Inflammatory macrophage treated with lipopolysaccharide for 4 hours (primary cell): ENCODE measurements at regions not wholly inside any gene's neighbourhood (a gene's known extent, or its start where the extent isn't known, plus 50 kb on each side); places are given as distances from the start of the nearest gene placed in this dataset.
"Not testable (repeated sequence)": the region's sequence is repeated elsewhere in the genome, so short reads cannot be mapped to it uniquely, and the experiment has no call there.

Experiments
- DNase-seq: peaks from one replicate; pipeline ENCODE4 v3.0.0-alpha.2; 2020

DNA sequence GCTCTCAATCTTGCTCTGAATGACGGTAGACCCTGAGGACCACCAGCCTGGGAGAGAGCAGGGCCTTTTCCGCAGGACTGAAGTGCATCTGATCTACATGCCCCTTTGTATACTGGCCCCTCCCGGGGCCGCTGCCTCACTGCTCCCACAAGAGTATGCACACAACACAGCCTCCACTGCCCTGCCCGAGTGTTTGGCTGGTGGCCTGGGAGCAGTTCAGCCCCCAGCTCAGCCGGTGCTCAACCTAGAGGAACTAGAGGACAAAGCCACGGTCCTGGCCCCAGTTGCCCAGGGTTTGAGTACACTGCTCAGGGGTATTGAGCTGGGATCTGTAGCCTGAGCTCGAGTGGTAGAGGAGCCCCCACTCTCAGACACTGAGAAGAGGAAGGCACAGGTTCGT, 118.9 kb upstream of the CAB39 start:
- DNase-seq: no peak

- no peak for DNase-seq
Observed at GRCh38 chr2:230594286-230594840, 118.3 kb upstream of the CAB39 start.

DNA sequence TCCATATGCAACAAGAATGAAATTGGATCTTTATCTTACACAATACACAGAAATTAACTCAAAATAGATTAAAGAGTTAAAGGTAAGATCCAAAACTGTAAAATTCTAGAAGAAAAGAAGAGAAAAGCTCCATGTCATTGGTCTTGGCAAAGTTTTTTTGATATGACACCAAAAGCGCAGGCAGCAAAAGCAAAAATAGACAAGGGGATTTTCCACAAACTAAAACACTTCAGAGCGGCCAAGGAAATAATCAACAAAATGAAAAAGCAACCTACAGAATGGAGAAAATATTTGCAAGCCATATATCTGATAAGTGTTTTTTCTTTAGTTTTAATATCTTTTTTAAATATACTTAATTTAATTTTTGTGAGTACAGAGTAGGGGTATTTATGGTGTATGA, 112.8 kb upstream of the CAB39 start:
- no peak for DNase-seq

GRCh38 chr2:230600285-230600684, 112.4 kb upstream of the CAB39 start:
- DNase-seq: no peak

DNA sequence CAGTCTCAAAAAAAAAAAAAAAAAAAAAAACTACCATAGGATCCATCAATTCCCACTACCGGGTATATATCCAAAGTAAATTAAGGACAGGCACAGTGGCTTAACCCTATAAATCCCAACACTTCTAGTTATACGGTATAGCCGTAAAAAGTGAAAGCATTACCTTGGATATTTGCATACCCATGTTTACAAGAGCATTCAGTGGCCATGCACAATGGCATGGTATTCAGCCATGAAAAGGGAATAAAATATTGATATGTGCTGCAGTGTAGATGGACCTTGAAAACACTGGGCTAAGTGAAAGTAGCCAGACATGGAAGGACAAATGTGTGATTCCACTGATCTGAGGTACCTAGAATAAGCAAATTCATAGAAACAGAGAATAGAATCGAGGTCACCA, 111.8 kb upstream of the CAB39 start:
- DNase-seq: no peak

DNA sequence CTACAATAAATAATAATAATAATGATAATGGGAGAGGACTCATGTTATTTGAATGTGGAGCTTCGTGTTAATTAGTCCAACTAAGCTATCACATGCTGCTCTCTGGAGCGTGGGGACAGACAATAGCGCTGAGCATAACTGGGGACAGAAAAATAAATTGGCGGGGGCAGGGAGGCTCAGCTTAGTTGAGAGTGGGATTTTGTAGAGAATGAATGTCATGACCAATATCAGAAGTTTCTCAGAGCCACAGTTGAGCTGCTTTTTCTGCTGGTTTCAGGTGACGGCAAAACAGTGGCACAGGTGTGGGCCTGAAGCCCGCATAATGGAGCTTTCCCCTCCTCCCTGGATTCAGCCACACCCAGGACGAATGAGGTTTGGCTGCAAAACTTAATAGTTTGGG, 111.1 kb upstream of the CAB39 start:
- no peak for DNase-seq

GRCh38 chr2:230602562-230603230, 109.9 kb upstream of the CAB39 start:
- DNase-seq: peak; percentile 20

DNA sequence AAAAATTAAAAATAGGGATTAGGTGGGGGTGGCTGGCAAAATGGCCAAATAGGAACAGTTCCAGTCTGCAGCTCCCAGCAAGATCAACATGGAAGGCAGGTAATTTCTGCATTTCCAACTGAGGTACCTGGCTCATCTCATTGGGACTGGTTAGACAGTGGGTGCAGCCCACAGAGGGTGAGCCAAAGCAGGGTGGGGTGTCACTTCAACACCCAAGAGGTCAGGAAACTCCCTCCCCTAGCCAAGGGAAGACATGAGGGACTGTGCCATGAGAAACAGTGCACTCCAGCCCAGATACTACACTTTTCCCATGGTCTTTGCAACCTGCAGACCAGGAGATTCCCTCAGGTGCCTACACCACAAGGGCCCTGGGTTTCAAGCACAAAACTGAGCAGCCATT, 109.3 kb upstream of the CAB39 start:
- not testable (repeated sequence) for DNase-seq

DNA sequence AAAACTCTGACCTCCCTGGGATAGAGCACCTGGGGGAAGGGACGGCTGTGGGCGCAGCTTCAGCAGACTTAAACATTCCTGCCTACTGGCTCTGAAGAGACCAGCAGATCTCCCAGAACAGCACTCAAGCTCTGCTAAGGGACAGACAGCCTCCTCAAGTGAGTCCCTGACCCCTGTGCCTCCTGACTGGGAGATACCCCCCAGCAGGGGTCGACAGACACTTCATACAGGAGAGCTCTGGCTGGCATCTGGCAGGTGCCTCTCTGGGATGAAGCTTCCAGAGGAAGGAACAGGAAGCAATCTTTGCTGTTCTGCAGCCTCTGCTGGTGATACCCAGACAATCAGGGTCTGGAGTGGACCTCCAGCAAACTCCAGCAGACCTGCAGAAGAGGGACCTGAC, 108.5 kb upstream of the CAB39 start:
- DNase-seq: not testable (repeated sequence)

DNA sequence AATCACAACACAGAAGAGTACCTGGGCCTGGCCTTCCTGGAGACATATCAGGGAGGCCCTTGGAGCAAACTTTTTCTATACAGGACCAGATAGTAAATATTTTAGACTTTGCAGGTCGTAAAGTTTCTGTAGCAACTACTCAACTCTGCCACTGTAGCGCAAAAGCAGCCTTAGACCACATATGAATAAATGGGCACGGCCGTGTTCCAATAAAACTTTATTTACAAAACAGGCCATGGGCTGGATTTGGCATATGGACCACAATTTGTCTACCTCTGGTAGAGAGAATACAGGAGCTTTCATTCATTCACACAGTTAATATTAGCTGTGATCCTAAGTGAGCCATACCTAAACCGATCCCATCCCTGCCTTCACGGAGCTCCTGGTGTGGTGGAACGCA, 98.6 kb upstream of the CAB39 start:
- no peak for DNase-seq

DNA sequence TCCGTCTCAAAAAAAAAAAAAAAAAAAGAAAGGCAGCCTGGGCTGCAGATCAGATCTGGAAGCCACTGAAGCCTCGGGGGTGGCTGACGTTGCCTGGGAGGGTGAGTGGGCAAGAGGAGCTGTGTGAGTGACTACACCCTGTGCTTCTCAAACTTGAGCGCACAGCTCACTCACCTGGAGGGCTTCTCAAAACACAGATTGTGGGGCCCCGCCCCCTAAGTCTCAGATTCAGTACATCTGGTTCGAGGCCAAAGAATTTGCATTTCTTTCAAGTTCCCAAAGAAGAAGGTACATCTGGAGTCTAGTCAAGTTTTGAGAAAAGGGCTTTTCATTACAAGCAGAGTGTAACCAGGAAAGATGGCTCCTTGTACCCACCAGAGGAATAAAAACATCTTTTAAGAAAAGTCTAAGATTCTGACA, 97.7 kb upstream of the CAB39 start:
- no peak for DNase-seq

GRCh38 chr2:230617256-230617706, 95.4 kb upstream of the CAB39 start:
- not testable (repeated sequence) for DNase-seq

GRCh38 chr2:230619491-230619890, 93.2 kb upstream of the CAB39 start:
- DNase-seq: no peak

DNA sequence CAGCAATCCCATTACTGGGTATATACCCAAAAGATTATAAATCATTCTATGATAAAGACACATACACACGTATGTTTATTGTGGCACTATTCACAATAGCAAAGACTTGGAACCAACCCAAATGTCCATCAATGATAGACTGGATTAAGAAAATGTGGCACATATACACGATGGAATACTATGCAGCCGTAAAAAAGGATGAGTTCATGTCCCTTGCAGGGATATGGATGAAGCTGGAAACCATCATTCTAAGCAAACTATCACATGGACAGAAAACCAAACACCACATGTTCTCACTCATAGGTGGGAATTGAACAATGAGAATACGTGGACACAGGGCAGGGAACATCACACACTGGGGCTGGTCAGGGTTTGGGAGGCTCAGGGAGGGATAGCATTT, 87.4 kb upstream of the CAB39 start:
- not testable (repeated sequence) for DNase-seq

DNA sequence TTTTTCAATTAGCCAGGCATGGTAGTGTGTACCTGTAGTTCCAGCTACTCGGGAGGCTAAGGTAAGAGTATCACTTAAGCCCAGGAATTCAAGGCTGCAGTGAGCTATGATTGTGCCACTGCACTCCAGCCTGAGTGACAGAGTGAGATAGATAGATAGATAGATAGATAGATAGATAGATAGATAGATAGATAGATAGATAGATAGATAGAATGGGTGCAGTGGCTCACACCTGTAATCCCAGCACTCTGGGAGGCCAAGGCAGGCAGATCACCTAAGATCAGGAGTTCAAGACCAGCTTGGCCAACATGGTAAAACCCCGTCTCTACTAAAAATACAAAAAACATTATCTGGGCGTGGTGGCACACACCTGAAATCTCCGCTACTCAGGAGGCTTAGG, 85.6 kb upstream of the CAB39 start:
- not testable (repeated sequence) for DNase-seq

- DNase-seq: no peak
Observed at GRCh38 chr2:230627806-230628724, 84.6 kb upstream of the CAB39 start.

DNA sequence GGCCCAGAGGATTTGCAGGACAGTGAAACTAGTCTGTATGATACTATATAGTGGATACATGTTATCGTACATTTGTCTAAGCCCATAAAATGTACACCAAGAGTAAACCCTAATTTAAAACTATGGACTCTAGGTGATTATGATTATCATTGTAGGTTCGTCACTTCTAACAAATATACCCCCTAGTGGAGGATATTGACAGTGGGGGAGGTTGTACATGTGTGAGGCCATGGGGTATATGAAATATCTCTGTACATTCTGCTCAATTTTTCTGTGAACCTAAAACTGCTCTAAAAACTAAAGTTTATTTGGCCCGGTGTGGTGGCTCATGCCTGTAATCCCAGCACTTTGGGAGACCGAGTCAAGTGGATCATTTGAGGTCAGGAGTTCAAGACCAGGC, 81.2 kb upstream of the CAB39 start:
- DNase-seq: no peak

GRCh38 chr2:230634146-230634545, 78.5 kb upstream of the CAB39 start:
- DNase-seq: no peak

DNA sequence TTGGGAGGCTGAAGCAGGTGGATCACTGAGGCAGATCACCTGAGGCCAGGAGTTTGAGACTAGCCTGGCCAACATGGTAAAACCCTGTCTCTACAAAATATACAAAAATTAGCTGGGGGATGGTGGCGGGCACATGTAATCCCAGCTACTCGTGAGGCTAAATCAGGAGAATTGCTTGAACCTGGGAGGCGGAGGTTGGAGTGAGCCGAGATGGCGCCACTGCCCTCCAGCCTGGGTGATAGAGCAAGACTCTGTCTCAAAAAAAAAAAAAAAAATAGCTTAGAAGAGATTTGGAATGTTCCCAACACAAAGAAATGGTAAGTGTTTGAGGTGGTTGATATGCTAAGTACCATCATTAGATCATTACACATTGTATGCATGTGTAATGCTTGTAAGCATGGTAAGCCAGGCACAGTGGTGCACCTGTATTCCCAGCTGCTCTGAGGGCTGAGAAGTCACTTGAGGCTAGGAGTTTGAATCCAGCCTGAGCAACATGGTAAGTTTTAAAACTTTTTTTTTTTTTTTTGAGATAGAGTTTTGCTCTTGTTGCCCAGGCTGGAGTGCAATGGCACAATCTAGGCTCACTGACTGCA, 77.8 kb upstream of the CAB39 start:
- not testable (repeated sequence) for DNase-seq

DNA sequence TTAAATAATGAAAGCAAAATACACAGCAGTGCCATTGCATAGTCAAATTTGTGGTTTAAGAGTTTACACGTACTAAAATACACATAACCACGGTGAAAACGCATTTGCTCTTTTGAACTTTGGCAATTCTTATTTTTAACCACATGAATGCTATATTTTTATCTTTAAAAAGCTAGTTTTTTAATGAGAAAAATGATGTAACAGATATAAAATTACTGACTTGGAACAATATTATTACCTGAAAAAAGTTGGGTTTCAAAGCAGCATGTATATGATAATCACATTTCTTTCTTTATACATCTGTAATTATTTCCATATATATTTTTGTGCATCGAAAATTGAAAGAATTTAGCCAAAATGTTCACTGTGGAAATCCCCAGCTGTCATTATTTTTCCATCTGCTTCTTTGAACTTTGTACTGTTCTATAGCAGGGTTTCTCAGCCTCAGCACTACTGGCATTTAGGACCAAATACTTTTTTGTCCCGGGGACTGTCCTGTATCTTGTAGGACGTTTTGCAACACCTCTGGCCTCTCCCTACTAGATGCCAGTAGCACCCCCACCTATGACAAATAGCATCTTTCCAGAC, 75.9 kb upstream of the CAB39 start:
- DNase-seq: no peak

DNA sequence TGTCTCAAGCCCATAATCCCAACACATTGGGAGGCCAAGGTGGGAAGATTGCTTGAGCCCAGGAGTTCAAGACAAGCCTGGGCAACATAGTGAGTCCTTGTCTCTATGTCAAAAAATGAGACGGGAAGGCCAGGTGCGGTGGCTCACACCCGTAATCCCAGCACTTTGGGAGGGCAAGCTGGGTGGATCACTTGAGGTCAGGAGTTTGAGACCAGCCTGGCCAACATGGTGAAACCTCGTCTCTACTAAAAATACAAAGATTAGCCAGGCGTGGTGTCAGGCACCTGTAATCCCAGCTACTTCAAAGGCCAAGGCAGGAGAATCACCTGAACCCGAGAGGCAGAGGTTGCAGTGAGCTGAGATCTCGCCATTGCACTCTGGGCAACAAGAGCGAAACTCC, 75.2 kb upstream of the CAB39 start:
- not testable (repeated sequence) for DNase-seq

DNA sequence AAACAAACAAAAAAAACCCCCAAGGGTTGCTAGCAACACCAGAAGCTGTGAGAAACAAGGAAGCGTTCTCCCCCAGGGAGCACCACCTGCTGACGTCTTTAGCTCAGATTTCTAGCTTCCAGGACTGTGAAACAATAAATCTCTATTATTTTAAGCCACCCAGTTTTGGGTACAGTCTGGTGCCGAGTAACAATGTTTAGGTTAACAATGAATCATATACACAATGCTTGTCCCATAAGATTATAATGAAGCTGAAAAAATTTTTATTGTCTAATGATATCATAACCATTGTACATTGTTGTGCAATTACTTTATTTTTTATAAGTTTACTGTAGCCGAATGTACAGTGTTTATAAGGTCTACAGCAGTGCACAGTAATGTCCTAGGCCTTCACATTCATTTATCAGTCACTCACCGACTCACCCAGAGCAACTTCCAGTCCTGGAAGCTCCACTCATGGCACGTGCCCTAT, 72.1 kb upstream of the CAB39 start:
- no peak for DNase-seq

DNA sequence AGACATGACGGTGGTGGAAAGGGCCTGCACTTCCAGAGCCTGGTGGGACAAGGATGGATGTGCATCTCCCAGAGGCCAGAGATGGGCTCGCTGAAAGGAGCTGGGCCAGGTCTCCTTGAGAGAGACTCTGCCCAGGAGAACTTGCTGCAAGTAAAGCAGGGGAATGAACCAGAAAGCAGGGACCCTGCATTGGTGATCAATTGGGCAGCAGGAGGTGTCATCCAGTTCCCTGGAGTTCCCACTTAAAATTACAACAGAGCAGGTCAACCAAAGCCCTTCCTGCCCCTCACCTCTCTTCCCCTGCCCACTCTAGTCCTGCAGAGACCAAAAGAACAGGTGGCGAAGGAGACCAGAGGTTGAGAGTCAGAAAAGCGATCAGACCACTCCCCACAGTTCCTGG, 69.7 kb upstream of the CAB39 start:
- no peak for DNase-seq
